GM18511 (cell line): ENCODE measurements at regions not wholly inside any gene's neighbourhood (a gene's known extent, or its start where the extent isn't known, plus 50 kb on each side); places are given as distances from the start of the nearest gene placed in this dataset.

Source experiments
- ATAC-seq: cut with Tn5 transposase; IDR thresholded peaks from one replicate; pipeline ENCODE4 v1.9.1; 2021; ENCODE audit warnings: mild to moderate bottlenecking, moderate library complexity; ENCODE audit not compliant: unreplicated experiment

DNA sequence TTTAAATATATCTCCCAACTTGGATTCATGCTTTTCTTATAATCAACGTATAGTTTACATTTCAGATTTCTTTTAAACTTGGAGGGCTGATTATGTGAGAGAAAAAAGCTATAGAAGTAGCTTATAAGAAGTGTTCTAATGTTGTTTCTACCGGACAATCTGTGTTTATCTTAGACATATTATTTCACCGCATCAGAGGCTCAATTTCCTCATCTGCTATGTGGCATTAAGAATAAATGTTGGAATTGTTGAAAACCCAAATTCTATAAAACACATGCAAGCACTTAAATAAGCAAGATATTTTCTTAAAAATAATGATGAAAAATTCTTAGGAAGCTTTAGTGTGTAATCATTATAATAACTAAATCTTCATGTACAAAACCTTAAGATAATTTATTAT is 407.9 kb downstream of the HRH4 start:
- no peak for ATAC-seq

DNA sequence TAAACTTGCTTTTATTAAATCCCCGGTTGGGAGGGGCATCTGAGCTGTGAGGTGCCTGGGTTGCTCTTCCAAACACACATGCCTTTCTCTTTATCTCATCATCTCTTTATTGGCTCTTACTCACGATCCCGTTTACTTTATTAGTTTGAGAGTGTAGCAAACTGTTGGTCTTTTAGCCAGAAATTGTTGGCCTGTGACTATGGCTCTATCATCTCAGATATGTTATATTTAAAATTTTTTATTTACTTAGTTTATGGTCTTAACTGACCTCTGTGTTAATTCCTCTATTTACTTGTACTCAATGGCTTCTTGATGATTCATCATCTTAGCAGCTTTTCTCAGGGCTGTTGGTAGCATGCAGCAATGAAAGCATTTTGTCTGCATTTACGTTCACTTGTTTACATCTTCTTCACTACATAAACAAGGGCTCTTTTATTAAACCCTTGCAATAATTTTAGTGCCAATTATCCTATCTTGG is 408.4 kb downstream of the HRH4 start:
- no peak for ATAC-seq

GRCh38 chr18:24869285-24869684 is 408.8 kb downstream of the HRH4 start:
- no peak for ATAC-seq

GRCh38 chr18:24875286-24875685 is 414.8 kb downstream of the HRH4 start:
- ATAC-seq = no peak

DNA sequence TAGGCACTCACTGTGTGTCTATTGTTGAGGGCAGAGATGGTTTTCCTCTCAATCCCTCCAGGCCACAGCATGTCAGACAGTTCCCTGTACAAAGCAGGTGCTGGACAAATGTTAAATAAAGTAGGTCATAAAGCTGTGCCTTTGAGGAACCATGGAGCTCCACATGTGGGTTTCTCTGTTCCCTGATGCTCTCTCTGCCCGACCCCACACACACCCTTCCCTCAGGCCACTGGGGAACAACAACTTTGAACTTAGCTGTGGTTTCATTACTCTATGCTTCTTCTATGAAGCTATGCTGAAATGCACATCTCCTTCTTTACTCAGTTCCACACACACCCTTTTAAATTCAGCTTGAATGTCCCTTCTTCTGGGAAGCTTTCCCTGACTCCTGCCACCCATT is 415.3 kb downstream of the HRH4 start:
- ATAC-seq = no peak

- ATAC-seq = no peak
Observed at GRCh38 chr18:24876266-24876665, 415.8 kb downstream of the HRH4 start.

DNA sequence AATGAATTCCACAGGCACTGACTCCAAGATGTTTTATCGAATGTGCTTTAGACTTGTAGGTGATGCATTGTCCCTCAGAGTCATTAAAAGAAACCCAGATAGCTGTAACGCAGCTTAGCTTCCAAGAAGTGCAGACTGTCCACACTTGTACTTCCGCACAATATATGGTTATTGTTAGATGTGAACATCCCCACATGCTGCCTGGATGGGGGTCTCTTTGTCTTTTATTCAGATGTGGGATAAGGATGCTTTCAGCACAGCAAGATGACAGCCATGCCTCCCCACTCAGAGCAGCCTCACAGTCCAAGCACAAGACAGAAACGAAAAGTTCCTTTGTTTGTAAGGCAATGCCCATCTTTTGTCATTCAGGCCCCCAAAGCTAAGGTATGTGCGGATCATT is 416.6 kb downstream of the HRH4 start:
- no peak for ATAC-seq

- no peak for ATAC-seq
Observed at GRCh38 chr18:24877546-24877945, 417.1 kb downstream of the HRH4 start.

GRCh38 chr18:24878289-24878688 is 417.9 kb downstream of the HRH4 start:
- ATAC-seq = no peak

DNA sequence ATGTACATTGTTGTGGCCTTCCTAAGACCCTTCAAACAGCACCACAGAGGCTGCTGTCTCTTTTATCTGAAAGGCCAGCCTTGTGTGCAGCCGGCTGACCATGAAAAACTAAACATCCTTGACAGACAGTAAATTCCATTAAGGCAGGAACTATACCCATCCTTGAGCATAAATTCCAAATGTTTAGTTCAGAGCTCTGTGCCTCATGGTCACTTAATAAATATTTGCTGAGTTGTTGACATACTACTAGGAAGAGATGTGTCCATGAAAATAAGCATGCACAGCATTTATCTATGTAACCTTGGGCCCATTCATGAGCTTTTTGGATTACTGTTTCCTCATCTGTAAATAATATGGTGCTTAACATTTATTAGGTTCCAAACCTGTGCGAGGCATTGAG is 424.8 kb downstream of the HRH4 start:
- no peak for ATAC-seq

DNA sequence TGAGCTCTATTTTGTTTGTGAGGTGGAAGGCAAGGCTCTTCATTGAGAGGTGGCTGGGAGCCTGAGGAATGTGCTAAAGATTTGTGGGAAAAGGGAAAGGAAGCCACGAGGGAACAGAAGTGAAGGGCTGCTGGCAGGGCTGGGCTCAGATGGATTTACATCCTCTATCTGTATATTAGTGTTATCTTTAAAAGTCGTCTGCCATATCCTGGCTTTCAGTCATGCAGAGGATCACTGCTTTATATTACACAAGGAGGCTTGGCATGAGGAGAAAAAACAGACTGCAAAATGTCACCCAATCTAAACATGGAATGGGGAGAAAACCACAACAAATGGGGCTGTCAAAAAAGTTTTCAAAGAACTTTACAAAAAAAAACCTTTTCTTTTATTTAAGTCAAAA is 434.4 kb downstream of the HRH4 start:
- ATAC-seq = no peak

GRCh38 chr18:24897461-24897860 is 437.0 kb downstream of the HRH4 start:
- ATAC-seq = no peak

GRCh38 chr18:24910221-24910620 is 441.7 kb downstream of the ZNF521 start:
- no peak for ATAC-seq

DNA sequence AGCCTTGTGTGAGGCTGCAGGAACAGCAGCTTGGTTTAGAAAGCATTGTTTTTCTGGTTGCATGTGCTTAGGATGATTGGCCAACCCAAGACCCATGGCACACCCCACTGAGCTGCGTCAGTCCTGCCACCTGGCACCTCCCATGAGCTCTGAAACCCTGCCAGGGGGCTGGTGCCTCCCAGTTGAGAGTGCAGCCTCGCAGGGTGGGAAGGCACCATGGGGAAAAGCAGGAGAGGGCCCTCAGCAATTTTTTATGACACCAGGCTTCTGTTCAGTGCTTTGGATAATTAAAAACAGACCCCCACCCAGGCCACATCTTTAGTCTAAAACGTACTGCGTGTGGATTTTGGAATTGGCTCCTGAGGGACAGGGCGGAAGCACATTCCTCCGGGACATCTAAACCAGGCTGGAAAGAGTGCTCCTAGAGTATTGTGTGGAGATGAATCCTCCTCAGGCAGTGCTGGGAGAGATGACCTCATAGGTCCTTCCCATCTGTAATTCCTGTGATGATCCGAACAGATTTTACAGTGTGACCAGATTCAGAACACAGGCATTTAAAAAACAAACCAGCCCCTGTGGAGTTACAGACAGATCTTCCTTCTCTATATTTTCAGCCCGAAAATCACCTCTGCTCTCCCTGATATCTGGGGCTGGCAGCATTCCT is 438.3 kb downstream of the ZNF521 start:
- no peak for ATAC-seq

DNA sequence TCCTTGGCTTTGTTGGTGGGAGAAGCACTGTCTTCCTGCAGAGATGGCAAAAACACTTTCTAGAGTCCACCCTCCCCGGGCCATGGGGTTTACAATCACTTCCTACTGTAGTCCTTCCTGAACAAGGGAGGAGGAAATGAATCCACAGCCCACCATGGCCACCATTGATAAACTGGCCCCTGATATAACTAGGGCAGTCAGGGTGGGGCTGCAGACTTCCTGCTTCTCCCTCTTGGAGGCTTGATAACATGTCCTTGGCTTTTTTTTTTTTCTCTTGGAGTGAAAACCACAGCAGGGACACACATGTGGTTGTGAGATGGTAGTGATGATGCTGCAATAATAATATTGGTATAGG is 437.8 kb downstream of the ZNF521 start:
- ATAC-seq = no peak

DNA sequence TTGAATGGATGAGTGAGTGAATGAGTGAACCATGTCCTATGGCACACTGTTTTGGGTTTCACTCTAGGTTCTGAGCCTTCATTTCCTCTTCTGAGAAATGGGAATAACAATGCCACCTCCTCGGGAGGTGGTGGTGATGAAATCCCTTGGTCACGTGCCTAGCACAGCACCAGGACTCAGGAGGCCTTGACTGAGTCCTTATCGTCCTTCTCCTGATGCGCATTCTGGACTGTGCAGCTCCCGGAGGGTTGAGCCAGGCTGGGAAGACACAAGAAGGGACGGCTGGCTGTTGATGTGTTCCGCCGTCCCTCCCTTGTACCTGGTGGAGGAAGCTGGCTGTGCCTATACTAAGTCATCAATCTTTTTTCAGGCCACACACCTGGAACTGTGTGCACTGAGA is 437.3 kb downstream of the ZNF521 start:
- ATAC-seq = no peak

DNA sequence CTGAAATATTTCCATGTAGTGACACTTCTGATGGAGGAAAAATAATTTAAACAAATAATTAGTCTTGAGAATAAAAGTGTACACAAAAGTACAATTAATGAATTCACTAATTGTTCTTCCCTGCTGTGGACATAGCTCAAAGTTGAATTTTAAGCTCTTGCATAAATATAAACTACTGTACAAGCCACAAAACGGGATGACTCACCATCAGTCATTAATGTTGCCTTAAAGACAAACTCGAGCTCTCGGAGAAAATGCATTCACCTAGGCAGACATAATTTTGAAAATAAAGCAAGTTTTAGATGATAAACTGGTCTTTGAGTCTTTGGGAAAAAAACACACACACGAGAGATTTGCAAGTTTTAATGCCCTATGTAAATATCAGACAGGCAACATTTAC is 436.4 kb downstream of the ZNF521 start:
- ATAC-seq = no peak

- ATAC-seq = no peak
Observed at GRCh38 chr18:24917767-24918166, 434.2 kb downstream of the ZNF521 start.

GRCh38 chr18:24918257-24918656 is 433.7 kb downstream of the ZNF521 start:
- no peak for ATAC-seq

GRCh38 chr18:24919181-24919797 is 432.7 kb downstream of the ZNF521 start:
- ATAC-seq = no peak

DNA sequence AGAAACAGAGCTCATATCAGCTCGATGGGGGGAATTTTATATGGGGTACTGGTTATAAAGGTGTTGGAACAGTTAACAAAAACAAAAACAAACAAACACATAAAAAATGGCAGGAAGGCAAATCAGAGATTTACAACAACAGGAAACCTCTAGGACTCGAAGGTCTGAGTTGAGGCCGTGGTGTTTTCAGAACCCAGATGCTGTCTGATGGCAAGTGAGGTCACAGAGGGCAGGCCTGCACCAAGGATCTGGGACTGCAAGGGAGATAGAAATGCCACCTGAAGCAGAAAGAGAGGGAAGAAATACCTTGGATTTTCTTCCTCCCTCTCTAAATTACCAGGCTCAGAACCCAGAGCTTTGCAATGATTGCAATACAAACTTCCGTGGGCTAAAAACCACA is 429.5 kb downstream of the ZNF521 start:
- ATAC-seq = peak; percentile 47

- peak; percentile 89 for ATAC-seq
Observed at GRCh38 chr18:24923138-24923537, 428.8 kb downstream of the ZNF521 start.
